ENCODE measurements at regions not wholly inside any gene's neighbourhood (a gene's known extent, or its start where the extent isn't known, plus 50 kb on each side); places are given as distances from the start of the nearest gene placed in this dataset.

- Histone ChIP-seq H3K36me3 (replicated peaks; ENCODE audit: control insufficient read depth, insufficient read depth, low read length) (no peaks in the 10 kb centered on the region), H3K4me3 (ENCODE audit: insufficient read depth, low read depth, low read length) (no peak overlapping the region), H3K27me3 (ENCODE audit: control insufficient read depth, insufficient read depth, low read length) (no peaks in the 10 kb centered on the region)
- no peak for DNase-seq
These were observed 162.7 kb upstream of the RUNX1 start for GRCh38 chr21:35211782-35212181.

- H3K36me3 ChIP-seq (replicated peaks; ENCODE audit: control insufficient read depth, insufficient read depth, low read length) = no peaks in the 10 kb centered on the region
- no peak overlapping the region for H3K4me3 ChIP-seq (ENCODE audit: insufficient read depth, low read depth, low read length)
- DNase-seq = no peak
- no peaks in the 10 kb centered on the region for H3K27me3 ChIP-seq (ENCODE audit: control insufficient read depth, insufficient read depth, low read length)
These were observed 161.0 kb upstream of the RUNX1 start for GRCh38 chr21:35210093-35210492.

DNA sequence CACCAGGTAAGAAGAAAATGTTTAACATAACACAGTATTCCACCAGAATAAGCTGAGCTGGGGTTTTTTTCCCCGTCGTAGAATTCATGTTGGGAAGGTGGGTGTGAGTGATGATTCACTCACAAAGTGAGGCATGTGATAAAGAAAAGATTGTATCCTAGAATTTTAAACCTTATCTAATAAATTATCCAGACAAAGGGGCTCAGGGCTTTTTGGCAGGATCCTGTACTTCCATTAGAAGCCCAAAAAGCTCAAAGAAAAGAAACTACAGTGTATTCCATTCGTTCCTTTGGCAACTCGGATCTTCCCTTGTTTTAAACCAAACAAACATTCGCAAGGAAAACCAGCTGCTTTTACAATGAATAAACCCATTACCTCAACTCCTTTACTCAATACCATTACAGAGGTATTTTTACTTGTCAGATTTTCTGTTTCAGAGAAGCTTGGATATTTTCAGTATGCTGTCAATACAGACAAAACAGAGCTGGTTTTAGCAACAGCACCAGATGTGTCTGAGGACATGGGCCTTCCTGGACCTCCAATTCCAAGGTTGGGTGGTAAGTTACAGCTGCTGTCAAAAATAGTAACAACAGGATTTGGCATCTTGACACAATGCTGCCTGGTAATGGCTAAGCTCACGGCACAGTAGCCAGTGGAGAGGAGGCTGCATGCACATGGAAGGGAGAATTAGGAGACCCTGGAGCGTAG, 159.9 kb upstream of the RUNX1 start:
- no peaks in the 10 kb centered on the region for H3K27me3 ChIP-seq (ENCODE audit: control insufficient read depth, insufficient read depth, low read length)
- DNase-seq = no peak
- no peaks in the 10 kb centered on the region for H3K36me3 ChIP-seq (replicated peaks; ENCODE audit: control insufficient read depth, insufficient read depth, low read length)
- no peak overlapping the region for H3K4me3 ChIP-seq (ENCODE audit: insufficient read depth, low read depth, low read length)

- H3K27me3 ChIP-seq (ENCODE audit: control insufficient read depth, insufficient read depth, low read length) = no peaks in the 10 kb centered on the region
- no peak overlapping the region for H3K4me3 ChIP-seq (ENCODE audit: insufficient read depth, low read depth, low read length)
- no peak for DNase-seq
- no peaks in the 10 kb centered on the region for H3K36me3 ChIP-seq (replicated peaks; ENCODE audit: control insufficient read depth, insufficient read depth, low read length)
These were observed 159.0 kb upstream of the RUNX1 start for GRCh38 chr21:35208104-35208503.

DNA sequence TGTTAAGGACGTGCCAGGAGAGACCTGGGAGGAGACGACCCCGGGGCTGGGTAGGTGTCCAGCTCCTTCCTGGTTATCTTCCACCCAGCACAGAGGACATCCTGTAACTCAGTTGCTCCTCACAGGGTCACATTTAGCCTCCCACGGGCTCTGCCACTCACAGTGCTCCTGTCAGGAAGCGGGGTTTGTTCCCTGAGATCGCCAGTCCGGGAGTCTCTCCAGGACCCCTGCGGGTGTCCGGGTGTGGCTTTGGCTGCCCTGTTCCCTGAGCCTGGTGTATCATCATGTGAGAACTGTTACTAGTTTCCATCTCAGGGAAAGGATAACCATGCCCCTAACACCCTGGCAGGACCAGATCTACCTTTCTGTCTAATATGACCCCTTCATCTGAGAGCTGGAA, 158.2 kb upstream of the RUNX1 start:
- no peak for DNase-seq
- Histone ChIP-seq H3K36me3 (replicated peaks; ENCODE audit: control insufficient read depth, insufficient read depth, low read length) (no peaks in the 10 kb centered on the region), H3K27me3 (ENCODE audit: control insufficient read depth, insufficient read depth, low read length) (no peaks in the 10 kb centered on the region), H3K4me3 (ENCODE audit: insufficient read depth, low read depth, low read length) (no peak overlapping the region)

DNA sequence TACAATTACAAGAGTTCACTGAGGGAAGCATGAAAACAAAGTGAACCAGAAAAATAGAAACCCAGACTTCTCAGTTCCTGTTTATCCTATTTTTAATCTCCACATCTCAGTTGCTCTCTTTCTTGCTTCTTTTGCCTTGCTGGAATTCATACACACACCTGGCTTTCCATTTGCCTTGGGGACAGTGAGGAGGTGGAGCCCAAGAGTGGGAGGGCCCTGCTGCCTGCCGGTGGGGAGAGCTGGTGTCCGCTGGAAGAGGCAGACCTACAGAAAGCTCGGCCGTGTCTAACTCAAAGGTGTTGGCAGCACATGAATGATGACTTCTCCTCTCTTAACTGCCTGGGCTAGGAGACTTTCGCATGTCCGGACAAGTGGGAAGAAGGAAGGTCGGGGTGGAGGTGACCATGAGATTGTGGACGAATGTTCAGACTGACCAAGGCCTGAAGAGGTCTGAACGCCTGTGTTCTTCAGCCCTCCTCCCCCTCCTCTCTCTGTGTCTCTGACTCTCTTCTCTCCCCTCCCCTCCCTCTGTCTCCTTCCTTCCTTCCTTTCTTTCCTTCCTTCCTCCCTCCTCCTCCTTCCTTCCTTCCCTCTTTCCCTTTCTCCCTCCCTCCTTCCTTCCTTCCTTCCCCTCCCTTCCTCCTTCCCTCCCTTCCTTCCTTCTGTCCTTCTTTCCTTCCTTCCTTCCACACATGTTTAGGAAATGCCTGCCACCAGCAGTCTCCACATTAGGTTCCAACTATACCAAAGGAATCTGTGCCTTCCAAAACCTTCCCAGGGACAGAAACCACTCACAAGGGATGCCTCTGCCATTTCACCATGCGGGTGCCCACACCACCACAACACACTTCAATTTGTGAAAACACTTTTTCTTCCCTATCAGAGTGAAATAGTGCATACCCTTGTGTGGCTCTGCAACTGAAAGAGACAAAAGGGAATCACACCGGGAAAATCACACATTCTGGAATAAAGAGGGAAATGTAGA, 157.3 kb upstream of the RUNX1 start:
- H3K27me3 ChIP-seq (ENCODE audit: control insufficient read depth, insufficient read depth, low read length) = no peaks in the 10 kb centered on the region
- DNase-seq = peak; percentile 38
- H3K36me3 ChIP-seq (replicated peaks; ENCODE audit: control insufficient read depth, insufficient read depth, low read length) = no peaks in the 10 kb centered on the region
- no peak overlapping the region for H3K4me3 ChIP-seq (ENCODE audit: insufficient read depth, low read depth, low read length)

DNA sequence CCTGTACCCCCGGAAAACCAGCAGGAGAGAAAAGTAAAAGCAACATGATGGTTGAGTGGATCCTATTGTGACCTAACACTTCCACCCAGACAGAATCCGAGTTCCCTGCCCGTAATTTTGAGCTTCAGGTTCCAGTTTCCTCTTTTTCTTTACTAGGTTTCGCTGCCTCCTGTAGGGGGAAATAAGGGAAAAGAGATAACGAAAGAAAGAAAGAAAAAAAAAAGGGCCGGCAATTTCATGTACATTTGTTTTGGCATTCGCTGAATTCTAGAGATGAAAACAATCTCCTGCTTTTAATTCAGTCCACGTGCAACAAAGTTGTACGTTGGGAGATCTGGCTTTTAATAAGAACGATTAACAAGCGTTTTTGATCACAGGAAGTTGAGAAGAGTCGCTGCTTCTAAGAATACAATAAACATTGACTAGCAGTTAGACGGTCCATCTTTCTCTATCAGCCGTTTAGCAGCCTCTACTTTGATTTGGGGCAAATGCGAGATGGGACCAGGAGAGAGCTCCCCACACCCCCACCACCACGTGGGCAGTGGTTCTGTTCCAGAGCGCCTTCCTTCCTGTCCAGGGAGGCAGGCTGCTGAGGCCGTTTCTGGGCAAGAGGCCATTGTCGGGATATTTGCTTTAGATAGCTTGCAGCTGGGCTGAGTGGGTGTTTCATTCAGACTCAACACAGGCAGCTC, 155.9 kb upstream of the RUNX1 start:
- Histone ChIP-seq H3K36me3 (replicated peaks; ENCODE audit: control insufficient read depth, insufficient read depth, low read length) (no peaks in the 10 kb centered on the region), H3K4me3 (ENCODE audit: insufficient read depth, low read depth, low read length) (no peak overlapping the region), H3K27me3 (ENCODE audit: control insufficient read depth, insufficient read depth, low read length) (no peaks in the 10 kb centered on the region)
- peak; percentile 15 for DNase-seq

DNA sequence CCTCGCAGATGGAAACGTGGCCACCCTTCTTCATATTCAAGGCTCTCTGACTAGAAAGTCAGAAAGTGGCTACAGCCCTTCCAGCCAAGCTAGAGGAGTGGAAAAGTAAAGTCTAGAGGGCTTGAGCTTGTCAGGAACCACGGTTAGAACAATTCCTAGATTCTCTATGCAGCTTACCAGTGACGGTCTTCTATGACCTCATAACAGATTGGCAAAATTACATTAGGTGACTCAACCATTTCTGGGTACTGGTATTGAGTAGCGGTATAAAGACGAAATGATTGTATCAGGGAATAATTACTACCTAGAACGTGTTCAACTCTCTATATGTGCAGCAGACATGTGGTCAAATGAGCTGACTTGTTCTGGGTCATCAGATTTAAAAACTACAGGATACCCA, 155.0 kb upstream of the RUNX1 start:
- H3K36me3 ChIP-seq (replicated peaks; ENCODE audit: control insufficient read depth, insufficient read depth, low read length) = no peaks in the 10 kb centered on the region
- H3K4me3 ChIP-seq (ENCODE audit: insufficient read depth, low read depth, low read length) = no peak overlapping the region
- H3K27me3 ChIP-seq (ENCODE audit: control insufficient read depth, insufficient read depth, low read length) = no peaks in the 10 kb centered on the region
- no peak for DNase-seq

DNA sequence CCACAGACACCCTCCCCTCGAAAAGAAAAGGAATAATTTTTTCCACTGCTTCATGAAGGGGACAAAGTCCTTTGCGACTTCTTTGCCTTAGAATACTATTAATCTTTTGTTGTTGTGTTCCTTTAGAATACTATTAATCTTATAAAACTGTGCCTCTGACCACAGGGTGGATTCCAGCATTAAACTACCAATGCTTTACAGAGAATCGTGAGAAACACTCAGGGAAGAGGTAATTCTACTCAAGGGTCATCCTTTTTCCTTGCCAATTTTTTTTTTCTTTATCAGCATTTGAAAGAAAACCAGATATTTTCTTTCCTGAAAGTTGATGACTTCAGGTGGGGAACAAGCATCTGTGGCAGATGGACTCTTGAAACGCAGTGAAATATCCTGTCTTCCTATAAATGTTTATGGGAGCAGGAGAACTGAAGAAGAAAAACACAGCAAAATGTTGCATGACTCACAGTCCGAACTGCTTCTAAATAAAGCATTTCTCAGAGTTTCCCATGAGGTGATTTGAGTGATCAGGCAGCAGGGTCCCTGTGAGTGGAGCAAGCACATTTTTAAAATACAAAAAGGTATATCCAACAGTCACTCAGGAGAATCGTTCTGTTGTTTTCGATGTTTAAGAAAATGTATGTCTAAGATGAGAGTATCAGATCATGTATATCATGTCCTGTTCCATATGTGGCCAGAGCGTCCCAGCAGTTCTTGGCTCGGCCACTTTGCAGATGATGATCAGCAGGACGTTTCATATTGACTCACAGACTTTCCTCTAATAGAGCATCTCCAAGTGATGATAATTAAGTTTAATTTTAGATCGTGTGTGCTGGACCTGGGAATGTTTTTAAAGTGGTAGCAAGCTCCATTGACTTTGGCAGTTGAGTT, 154.2 kb upstream of the RUNX1 start:
- DNase-seq = no peak

GRCh38 chr21:35202431-35202830, 153.3 kb upstream of the RUNX1 start:
- H3K36me3 ChIP-seq (replicated peaks; ENCODE audit: control insufficient read depth, insufficient read depth, low read length) = no peaks in the 10 kb centered on the region
- DNase-seq = no peak
- no peaks in the 10 kb centered on the region for H3K27me3 ChIP-seq (ENCODE audit: control insufficient read depth, insufficient read depth, low read length)
- no peak overlapping the region for H3K4me3 ChIP-seq (ENCODE audit: insufficient read depth, low read depth, low read length)

More for the DNA sequence above, 154.2 kb upstream of the RUNX1 start:
- H3K4me3 ChIP-seq (ENCODE audit: insufficient read depth, low read depth, low read length) = no peak overlapping the region
- H3K27me3 ChIP-seq (ENCODE audit: control insufficient read depth, insufficient read depth, low read length) = no peaks in the 10 kb centered on the region
- no peaks in the 10 kb centered on the region for H3K36me3 ChIP-seq (replicated peaks; ENCODE audit: control insufficient read depth, insufficient read depth, low read length)

DNA sequence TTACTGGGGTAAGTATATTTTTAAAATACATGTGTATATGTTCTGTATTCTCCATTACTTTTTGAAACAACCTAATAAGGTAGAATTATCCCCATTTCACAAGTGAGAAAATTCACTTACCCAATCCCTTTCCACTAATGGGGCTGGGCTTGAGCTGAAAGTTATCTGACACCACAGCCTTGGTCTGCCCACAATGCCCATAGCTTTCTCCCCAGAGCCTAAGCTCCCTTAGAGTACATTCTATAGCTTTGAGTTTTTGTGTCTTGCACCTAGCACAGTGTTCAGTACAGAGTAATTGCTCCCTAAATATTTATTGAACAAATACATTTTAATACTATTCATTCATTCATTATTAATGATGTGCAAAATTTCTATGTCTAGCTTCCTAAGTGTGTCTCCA, 152.7 kb upstream of the RUNX1 start:
- no peak for DNase-seq
- no peaks in the 10 kb centered on the region for H3K36me3 ChIP-seq (replicated peaks; ENCODE audit: control insufficient read depth, insufficient read depth, low read length)
- H3K4me3 ChIP-seq (ENCODE audit: insufficient read depth, low read depth, low read length) = no peak overlapping the region
- no peaks in the 10 kb centered on the region for H3K27me3 ChIP-seq (ENCODE audit: control insufficient read depth, insufficient read depth, low read length)

DNA sequence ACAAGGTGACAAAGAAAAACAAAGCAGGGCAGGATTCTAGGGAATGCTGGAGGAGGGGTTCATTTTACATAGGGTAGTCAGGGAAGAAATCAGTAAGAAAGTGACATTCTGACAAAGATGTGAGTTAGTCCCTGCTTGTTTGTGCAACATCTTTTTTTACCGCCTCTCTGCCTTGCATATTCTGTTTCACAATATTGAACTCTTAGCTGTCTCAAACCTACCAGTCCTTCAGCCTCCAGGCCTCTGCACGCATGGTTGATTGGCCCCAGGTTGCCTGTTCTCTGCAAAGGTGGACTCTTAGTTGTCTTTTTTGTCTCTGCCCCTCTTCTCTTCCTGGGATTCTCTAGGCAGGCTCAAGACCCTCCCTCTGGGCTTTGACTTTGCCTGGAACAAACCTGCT, 152.2 kb upstream of the RUNX1 start:
- Histone ChIP-seq H3K27me3 (ENCODE audit: control insufficient read depth, insufficient read depth, low read length) (no peaks in the 10 kb centered on the region), H3K36me3 (replicated peaks; ENCODE audit: control insufficient read depth, insufficient read depth, low read length) (no peaks in the 10 kb centered on the region), H3K4me3 (ENCODE audit: insufficient read depth, low read depth, low read length) (no peak overlapping the region)
- no peak for DNase-seq

GRCh38 chr21:35199733-35200015, 150.6 kb upstream of the RUNX1 start:
- Histone ChIP-seq H3K36me3 (replicated peaks; ENCODE audit: control insufficient read depth, insufficient read depth, low read length) (no peaks in the 10 kb centered on the region), H3K4me3 (ENCODE audit: insufficient read depth, low read depth, low read length) (no peak overlapping the region), H3K27me3 (ENCODE audit: control insufficient read depth, insufficient read depth, low read length) (no peaks in the 10 kb centered on the region)
- no peak for DNase-seq
